GM10266 (cell line): ENCODE measurements at regions not wholly inside any gene's neighbourhood (a gene's known extent, or its start where the extent isn't known, plus 50 kb on each side); places are given as distances from the start of the nearest gene placed in this dataset.

Source experiments
- DNase-seq: peaks from one replicate; pipeline ENCODE4 v3.0.0; 2012; ENCODE audit errors: extremely low spot score
- CTCF ChIP-seq: IDR thresholded peaks from 2 replicates; pipeline ENCODE4 v1.5.1; 2012; ENCODE audit warnings: mild to moderate bottlenecking, low read depth; ENCODE audit not compliant: control insufficient read depth, insufficient read depth; ENCODE audit errors: missing control alignments

DNA sequence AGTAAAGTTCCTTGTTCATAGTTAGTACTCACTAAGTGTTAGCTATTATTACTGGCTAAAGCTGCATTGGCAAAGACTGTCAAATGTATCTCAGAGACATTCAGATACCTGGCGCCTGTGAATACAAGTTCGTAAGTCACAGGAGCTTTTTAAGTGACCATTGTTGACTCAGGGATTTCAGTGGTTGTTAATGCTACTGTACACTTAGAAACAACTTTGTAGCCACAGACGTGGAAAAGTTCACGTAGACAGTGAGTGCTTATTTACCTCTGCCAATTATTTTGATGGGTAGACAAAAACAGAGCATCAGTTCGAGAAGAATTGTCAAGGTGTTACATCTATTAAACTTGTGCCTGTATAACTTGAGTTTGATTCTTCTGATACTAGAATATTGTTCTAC is 59.1 kb upstream of the RRP15 start:
- no peak for DNase-seq
- no peak for TF ChIP-seq CTCF
